ENCODE measurements at regions not wholly inside any gene's neighbourhood (a gene's known extent, or its start where the extent isn't known, plus 50 kb on each side); places are given as distances from the start of the nearest gene placed in this dataset.

DNA sequence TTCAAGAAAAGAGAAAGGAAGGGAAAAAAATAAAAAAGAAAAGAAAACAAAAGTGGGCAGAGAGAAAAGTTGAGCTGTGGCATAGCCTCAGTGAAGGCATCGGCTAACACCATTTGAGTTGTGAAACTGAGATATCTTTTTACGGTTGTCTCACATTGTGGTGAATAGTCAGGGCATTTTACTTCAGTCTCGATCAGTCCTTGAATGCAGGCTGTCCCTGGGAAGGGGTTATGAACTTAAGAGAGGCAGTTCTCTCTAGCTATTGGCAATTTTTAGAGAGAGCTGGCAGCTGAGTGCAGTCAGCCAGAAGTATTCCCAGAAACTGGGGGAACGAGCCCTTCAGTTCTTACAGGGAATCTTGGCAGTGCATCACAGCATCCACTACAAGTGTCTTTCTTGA lies 93.5 kb upstream of the SLC6A14 start:
- Histone ChIP-seq H2BK120ac (ENCODE audit: low read depth, low read length) (no peak overlapping the region), H2AK5ac (ENCODE audit: low read depth, low read length) (no peak overlapping the region), H4K20me1 (ENCODE audit: insufficient read depth, low read length) (no peaks in the 10 kb centered on the region), H3K56ac (ENCODE audit: extremely low read depth, insufficient read depth, low read length) (no peak overlapping the region), H3K4me2 (ENCODE audit: low read depth, low read length) (no peak overlapping the region), H4K5ac (ENCODE audit: low read depth, low read length) (no peak overlapping the region), H4K8ac (ENCODE audit: low read depth in 2 of 2, low read length in 2 of 2) (no peak overlapping the region), H3K18ac (ENCODE audit: low read depth, low read length) (no peak overlapping the region), H3K4me3 (ENCODE audit: insufficient read depth, low read depth, low read length) (no peak overlapping the region), H3K9me1 (ENCODE audit: insufficient read depth, low read length) (no peaks in the 10 kb centered on the region), H2BK5ac (ENCODE audit: low read depth, low read length, poor library complexity, severe bottlenecking) (no peak overlapping the region), H2AK9ac (replicated peaks; ENCODE audit: low read depth, low read length, poor library complexity) (no peak overlapping the region), H3K9ac (ENCODE audit: low read depth, low read length) (no peak overlapping the region), H2BK20ac (ENCODE audit: low read depth, low read length) (no peak overlapping the region), H3K23ac (ENCODE audit: low read depth, low read length) (no peak overlapping the region), H3K79me1 (ENCODE audit: low read depth in 1 of 2, low read length in 2 of 2) (no peaks in the 10 kb centered on the region), H3K9me3 (ENCODE audit: control insufficient read depth, insufficient read depth, low read length) (peaks cover 3% of the 10 kb centered on the region; the same call in 1 of the 2 replicates), H2AFZ (replicated peaks; ENCODE audit: low read length, poor library complexity) (no peak overlapping the region), H3K36me3 (ENCODE audit: control insufficient read depth, insufficient read depth, low read length) (no peaks in the 10 kb centered on the region), H3K27me3 (ENCODE audit: control insufficient read depth, insufficient read depth, low read length) (no peaks in the 10 kb centered on the region), H4K91ac (ENCODE audit: insufficient read depth, low read depth, low read length) (no peak overlapping the region), H3K4ac (ENCODE audit: low read depth, low read length) (no peak overlapping the region), H2BK15ac (ENCODE audit: low read depth, low read length) (no peak overlapping the region), H3K14ac (replicated peaks; ENCODE audit: low read depth, low read length) (no peak overlapping the region), H3K4me1 (ENCODE audit: control insufficient read depth, insufficient read depth, low read length) (no peaks in the 10 kb centered on the region), H3K27ac (ENCODE audit: insufficient read depth, low read length) (no peak overlapping the region)
- POLR2A ChIA-PET (ENCODE audit: unreplicated experiment), result interaction anchor here (0.6 kb wide), 1 partner anchor 11 kb away, joined by 3 read pairs; no protein-coding TSS in a partner anchor
- BruUV-seq (replicated peaks), result no TSS peak
- no CpG with 5 or more reads among the region's 4 CpGs for whole genome bisulfite sequencing, 2 experiments (ENCODE audit: extremely low coverage in 2 of 2, insufficient read length in 1 of 2)
- dilution Hi-C loops (cut with HindIII; ENCODE audit: low sequenced_read_pairs, unreplicated experiment), result no loop called here
- in situ Hi-C loops (cut with MboI; ENCODE audit: low sequenced_read_pairs), result no loop called here
- TF ChIP-seq NFE2L2 (IDR thresholded peaks at IDR 0.05; ENCODE audit: low read depth, low read length), result no peak
- no peak for TF ChIP-seq ELK1 (IDR thresholded peaks at IDR 0.05; ENCODE audit: borderline replicate concordance, low read depth, low read length)
- no peak for TF ChIP-seq CTCF (conservative IDR thresholded peaks at IDR 0.05; ENCODE audit: low read depth, low read length)
- TF ChIP-seq POLR2A (IDR thresholded peaks at IDR 0.05; ENCODE audit: low read depth, low read length), result no peak
- TF ChIP-seq CHD1 (IDR thresholded peaks at IDR 0.05; ENCODE audit: low read depth, low read length), result no peak
- no peak for DNase-seq
- no peak for ATAC-seq (ENCODE audit: low read depth)
- intact Hi-C loops (cut with micrococcal nuclease), result no loop called here
- CTCF ChIA-PET, result no interaction called here

All from IMR-90 (cell line).